RWPE1 (cell line): ENCODE measurements at regions not wholly inside any gene's neighbourhood (a gene's known extent, or its start where the extent isn't known, plus 50 kb on each side); places are given as distances from the start of the nearest gene placed in this dataset.

Experiments
- CTCF ChIA-PET: fragments of 350-600 bp; sonication (Branson Sonifier 250); formaldehyde crosslinking; extraction: SDS; loops from one replicate; lab custom pipeline; 2021; lab: Yijun Ruan, JAX
- POLR2A ChIA-PET: fragments of 400-600 bp; formaldehyde crosslinking; extraction: SDS; loops from one replicate; lab custom pipeline; 2020; ENCODE audit warnings: antibody characterized with exemption; ENCODE audit not compliant: low non-redundant PET; lab: Yijun Ruan, JAX
- DNase-seq: peaks from one replicate; pipeline ENCODE4 v3.0.0; 2012; ENCODE audit warnings: low spot score
- H3K27ac ChIP-seq: fragments of 450-650 bp; 2 replicates; pipeline ENCODE4 v1.5.1; 2017
- CTCF ChIP-seq: fragments of 450-650 bp; conservative IDR thresholded peaks from 2 replicates; pipeline ENCODE4 v1.5.1; 2017; ENCODE audit warnings: low read depth, mild to moderate bottlenecking

- DNase-seq = no peak
These were observed 99.6 kb upstream of the MGAT5 start for GRCh38 chr2:134154246-134154645.

GRCh38 chr2:134155134-134155533, 98.7 kb upstream of the MGAT5 start:
- POLR2A ChIA-PET = no interaction called here
- no peak for TF ChIP-seq CTCF
- CTCF ChIA-PET = interaction anchor here (1.1 kb wide), 1 partner anchor 37 kb away, joined by 6 read pairs; no protein-coding TSS in a partner anchor
- no peak overlapping the region for H3K27ac ChIP-seq
- no peak for DNase-seq

More at GRCh38 chr2:134154246-134154645, 99.6 kb upstream of the MGAT5 start:
- no peak for TF ChIP-seq CTCF
- no peak overlapping the region for H3K27ac ChIP-seq
- ChIA-PET CTCF (no interaction called here), POLR2A (no interaction called here)

- no peak overlapping the region for H3K27ac ChIP-seq
- DNase-seq = no peak
- POLR2A ChIA-PET = no interaction called here
- no peak for TF ChIP-seq CTCF
- CTCF ChIA-PET = no interaction called here
These were observed 95.6 kb upstream of the MGAT5 start for GRCh38 chr2:134158295-134158694.

- no peak overlapping the region for H3K27ac ChIP-seq
- ChIA-PET POLR2A (no interaction called here), CTCF (no interaction called here)
- no peak for DNase-seq
- TF ChIP-seq CTCF = no peak
These were observed 92.7 kb upstream of the MGAT5 start for GRCh38 chr2:134161170-134161547.

GRCh38 chr2:134163336-134163735, 90.5 kb upstream of the MGAT5 start:
- CTCF ChIA-PET = no interaction called here
- no peak overlapping the region for H3K27ac ChIP-seq
- no peak for DNase-seq
- TF ChIP-seq CTCF = no peak
- POLR2A ChIA-PET = no interaction called here

- H3K27ac ChIP-seq = no peak overlapping the region
- no peak for DNase-seq
- POLR2A ChIA-PET = no interaction called here
- no peak for TF ChIP-seq CTCF
- CTCF ChIA-PET = no interaction called here
These were observed 89.6 kb upstream of the MGAT5 start for GRCh38 chr2:134164306-134164705.
